ENCODE measurements at regions not wholly inside any gene's neighbourhood (a gene's known extent, or its start where the extent isn't known, plus 50 kb on each side); places are given as distances from the start of the nearest gene placed in this dataset.

- TF ChIP-seq EZH2 (IDR thresholded peaks at IDR 0.05; ENCODE audit: borderline replicate concordance, low read depth, low read length, severe bottlenecking), result no peak
- no peak for TF ChIP-seq CTCF (IDR thresholded peaks at IDR 0.05; ENCODE audit: borderline replicate concordance, extremely low read depth, low read length, poor library complexity, severe bottlenecking)
Observed at GRCh38 chr5:68618501-68618900, 402.9 kb downstream of the PIK3R1 start.

Data from DND-41 (cell line).